GM19043 (cell line): ENCODE measurements at regions not wholly inside any gene's neighbourhood (a gene's known extent, or its start where the extent isn't known, plus 50 kb on each side); places are given as distances from the start of the nearest gene placed in this dataset.

Experiments used
- ATAC-seq: cut with Tn5 transposase; IDR thresholded peaks from one replicate; pipeline ENCODE4 v1.9.1; 2021; ENCODE audit warnings: low read depth; ENCODE audit not compliant: unreplicated experiment

DNA sequence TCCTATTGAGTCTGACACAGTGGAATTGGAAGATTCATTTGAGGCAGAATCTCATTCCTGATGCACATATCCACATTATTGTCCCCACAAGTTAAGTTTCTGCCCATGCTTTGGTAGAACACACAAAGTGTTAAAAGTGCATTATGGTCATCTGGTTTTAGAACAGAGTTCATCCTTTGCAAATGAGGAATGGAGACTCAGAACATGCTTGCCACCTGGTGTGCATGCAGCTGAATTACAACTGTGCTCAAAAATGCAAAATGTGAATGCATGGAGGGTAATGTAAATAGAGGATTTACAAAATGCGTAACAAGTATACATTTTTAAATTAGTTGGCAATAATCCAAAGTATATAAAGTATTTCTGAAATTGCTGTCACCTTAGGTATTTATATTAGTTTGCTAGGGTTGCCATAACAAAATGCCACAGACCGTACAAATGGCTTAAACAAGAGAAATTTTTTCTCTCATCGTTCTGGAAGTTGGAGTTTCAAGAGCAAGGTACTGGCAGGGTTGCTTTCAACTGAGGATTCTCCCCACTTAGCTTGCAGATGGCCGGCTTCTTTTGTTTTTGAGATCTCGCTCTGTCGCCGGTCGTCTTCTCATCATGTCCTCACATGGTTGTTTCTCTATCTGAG is 671.1 kb downstream of the TAF11L14 start:
- ATAC-seq: no peak

DNA sequence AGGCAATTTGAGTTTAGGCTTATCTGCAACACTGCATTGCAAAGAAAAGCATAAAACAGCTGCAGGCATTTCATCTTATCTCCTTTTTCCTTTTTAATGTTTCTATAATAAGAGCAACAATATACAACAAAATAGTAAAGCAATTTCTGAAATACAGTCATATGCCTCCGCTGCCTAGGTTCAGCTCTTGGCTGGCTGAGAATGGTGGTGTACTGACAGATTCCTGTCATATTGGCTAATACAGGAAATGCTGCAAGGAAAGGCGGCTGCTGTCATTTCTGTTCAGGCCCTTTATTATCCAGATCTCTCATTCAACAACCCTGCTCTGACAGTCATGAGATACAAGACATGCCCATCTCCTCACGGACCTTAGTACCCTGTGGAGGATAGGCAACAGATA is 677.0 kb downstream of the TAF11L14 start:
- ATAC-seq: no peak

DNA sequence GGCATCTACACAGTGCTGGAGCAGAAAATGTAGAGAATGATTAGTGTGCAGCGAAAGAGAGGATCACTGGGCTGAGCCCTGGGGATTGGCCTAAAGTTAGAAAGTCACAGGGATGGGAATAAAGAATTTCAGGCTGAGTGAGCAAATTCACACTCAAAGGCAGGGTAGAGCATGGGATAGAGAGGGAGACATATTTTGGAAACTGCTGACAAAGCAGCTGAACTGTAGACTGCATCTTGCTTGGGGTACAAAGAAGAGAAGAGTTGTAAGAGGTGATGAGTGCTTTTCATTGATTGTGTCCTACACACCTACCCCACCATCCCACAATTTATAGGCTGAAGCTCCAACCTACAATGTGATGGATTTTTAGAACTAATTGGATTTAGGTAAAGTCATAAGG is 677.8 kb downstream of the TAF11L14 start:
- no peak for ATAC-seq

DNA sequence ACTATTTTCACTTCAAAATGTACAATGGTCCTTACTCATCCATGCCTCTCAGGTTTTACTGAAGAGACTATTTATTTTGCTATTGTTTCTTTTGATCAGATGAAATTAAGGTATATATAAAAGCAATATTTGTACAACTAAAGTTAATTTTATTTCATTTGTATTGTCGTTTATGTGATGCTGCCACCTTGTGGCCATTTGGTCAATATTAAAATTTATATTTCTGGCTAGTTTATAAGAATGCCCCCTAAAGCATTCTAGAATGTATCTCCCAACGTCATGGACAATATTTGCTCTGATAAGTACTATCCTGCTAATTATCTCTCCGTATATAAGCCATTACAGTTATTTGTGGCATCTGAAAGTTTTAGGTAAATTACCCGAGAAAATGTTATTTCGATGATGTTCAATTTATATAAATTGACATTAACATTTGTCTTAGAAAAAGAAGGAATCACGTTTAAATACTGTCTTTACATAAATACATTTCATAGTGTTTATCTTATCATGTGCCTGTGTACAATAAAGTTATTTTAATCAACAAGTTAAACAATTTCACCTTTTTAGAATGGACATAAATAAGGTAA is 680.0 kb downstream of the TAF11L14 start:
- no peak for ATAC-seq

DNA sequence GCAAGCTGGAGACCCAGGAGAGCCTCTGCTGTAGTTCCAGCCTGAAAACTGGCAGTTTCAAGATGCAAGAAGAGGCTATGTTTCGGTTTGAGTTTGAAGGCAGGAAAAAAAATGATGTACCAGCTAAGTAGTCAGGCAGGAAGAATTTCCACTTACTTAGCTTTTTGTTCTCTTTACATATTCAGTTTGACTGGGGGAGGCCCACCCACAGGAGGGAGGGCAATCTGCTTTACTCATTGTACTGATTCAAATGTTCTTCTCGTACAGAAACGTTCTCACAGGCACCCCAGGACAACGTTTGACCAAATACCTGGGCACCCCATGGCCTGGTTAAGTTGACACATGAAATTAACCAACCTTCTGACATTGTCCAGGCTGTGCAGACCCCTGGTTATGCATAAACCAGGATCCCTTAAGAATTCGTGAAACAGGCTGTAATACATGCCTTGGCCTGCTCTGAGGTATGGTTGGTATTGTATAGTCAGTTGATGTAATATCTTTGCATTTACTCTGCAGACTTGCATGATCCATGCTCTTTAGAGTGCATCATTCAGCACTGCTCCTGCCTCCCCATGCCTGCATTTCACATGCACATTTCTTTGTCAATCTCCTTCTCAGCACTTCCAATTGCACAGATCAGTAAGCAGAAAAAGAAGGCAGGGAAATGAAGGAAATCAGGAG is 687.1 kb downstream of the TAF11L14 start:
- ATAC-seq: no peak

DNA sequence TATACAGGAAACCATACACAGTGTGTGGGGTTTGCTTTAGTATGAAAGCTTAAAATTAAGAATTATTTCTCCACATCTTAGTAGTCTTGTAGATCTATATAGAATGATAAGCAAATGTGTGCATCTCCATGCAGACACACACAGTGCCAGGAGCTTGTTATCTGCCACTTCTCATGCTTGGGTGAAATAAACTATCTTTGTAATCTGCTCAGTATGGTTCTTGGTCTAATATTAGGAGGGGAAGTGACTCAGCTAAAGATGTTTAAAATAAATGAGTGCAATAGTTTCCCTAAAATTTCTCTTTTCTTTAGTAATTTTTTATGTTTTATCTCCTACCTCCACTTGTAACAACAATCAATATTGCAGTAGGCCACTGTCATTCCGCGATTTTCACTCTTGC is 689.6 kb downstream of the TAF11L14 start:
- no peak for ATAC-seq

DNA sequence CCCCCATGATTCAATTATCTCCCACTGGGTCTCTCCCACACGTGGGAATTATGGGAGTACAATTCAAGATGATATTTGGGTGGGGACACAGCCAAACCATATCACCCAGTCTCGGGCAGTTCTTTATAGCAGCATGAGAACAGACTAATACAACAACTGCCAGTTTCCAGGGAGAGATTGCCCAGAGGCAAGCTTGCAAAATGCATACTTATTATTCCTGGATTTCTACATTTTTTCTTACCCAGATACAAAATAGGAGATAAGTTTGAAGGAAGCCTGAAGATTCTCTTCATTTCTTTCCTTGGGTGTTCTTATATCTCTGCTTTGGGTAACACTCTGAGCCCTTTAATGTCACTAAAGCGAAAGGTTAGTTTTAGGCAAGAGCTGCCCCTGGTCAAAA is 691.2 kb downstream of the TAF11L14 start:
- no peak for ATAC-seq

DNA sequence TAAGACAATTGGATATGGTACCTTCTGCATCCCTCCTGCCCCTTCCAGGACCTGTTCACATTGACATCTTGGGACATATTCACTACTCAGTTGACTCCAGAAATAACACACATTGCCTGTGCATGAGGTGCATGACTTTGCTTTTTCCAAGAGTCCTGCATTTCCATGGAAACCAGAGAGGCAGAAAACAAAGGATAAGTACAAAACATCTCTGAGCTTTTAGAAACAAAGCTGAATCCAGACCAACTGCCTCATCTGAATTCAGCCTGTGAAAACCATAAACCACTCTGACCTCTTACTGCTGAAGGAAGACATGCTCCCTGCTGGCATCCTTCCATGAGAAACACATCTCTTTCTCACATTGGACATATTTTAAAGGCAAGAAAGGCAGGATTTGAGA is 695.1 kb downstream of the TAF11L14 start:
- ATAC-seq: no peak

DNA sequence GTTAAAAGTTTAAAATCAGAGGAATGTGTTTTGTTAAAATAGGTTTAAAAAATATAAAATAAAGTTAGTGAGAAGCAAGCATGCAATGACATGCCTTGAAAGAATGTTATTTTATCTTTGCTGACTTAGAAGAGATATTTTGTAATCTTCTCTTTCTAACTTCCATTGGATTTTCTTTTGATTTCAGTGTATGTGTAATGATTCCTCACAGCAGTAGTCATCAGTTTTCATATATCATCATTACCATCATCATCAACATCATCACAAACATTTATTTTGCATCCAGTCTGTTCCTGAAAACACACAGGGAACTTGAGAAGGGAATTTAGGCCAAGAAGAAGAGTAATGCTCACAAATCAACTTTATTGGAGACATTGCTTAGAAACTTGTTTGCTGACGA is 699.6 kb downstream of the TAF11L14 start:
- no peak for ATAC-seq

DNA sequence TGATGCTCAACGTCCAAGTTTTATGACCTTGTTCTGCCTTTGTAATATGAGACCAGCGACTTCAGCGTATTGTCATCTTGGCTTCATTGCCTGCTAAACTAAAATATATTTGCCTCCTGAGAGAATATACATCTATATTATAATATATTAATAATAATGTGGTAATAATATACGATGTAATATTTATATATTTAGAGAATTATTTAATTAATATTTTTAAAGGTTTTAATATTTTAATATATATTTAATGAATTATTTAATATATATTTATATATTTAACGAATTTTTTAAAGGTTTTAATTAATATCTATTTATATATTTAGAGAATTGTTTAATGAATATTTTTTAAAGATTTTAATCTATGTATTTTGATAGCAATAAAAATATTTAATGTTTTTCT is 700.7 kb downstream of the TAF11L14 start:
- ATAC-seq: no peak

DNA sequence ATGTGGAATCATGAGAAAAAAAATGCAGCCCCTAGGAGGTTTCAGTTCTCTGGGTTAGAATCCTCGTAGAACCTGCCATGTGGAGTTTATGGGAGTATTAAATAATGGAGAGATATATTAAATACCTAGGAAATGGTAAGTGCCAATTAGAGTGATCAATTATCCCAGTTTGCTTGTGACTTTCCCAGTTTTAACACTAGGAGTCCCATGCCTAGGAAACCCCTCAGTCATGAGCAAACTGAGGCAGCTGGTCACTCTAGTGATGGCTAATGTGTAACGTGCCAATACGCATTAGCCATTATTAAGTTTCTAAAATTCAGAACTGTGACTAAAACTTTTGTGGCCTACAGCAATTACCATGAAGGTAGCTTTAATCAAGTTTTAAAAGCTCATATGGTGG is 720.6 kb downstream of the TAF11L14 start:
- no peak for ATAC-seq

DNA sequence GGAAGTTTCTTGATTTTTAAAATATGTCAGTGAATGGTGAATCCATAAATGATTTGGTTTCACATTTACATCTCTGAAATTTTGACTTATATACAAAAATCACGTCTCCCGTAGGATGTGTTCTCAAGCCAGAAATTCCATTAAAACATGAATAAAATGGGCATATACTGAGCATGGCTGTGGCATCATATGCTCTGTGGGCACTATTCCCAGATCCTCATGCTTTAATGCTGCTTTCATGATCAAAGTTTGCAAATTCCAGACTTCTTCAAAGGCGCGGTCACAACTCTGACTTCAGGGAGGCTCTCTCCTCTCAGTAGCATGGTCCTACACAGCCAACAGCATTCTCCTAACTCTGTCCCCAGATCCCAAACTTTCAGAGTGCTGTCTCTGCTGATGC is 723.2 kb downstream of the TAF11L14 start:
- ATAC-seq: no peak

DNA sequence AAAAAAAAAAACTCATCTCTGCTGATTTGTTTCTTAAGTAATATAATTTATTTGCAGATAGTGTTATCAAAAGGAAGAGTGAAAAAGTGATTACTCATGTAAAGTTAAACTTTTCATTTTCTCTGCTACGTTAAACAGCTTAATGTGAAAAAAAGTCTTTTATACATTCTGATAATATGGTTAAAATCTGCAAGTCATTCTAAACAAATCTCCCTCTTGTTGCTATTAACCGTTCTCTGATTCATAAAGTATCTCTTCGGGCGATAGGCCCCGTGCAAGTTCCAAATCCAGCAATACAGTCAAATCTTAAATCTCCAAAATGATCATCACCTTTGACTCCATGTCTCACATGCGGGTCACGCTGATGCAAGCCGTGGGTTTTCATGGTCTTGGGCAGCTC is 732.0 kb downstream of the TAF11L14 start:
- no peak for ATAC-seq

DNA sequence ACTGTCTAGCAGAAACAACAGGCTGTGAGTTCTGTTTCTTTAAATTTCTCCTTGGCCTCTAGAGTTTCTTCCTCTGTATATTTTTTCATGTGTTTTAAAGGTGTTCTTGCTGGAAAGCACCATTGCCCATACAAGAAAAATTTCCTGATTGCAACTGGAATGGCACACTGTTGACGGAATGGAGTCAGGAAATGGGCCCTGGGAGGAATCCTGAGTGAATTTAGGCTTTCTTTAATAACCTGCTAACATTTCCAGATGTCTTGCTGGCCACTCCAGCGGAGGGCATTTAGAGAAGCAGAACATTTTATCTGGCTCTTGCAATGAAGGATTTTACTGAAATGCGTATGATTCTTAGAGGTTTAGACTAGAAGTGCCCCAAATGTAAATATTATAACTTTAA is 736.3 kb downstream of the TAF11L14 start:
- ATAC-seq: no peak

DNA sequence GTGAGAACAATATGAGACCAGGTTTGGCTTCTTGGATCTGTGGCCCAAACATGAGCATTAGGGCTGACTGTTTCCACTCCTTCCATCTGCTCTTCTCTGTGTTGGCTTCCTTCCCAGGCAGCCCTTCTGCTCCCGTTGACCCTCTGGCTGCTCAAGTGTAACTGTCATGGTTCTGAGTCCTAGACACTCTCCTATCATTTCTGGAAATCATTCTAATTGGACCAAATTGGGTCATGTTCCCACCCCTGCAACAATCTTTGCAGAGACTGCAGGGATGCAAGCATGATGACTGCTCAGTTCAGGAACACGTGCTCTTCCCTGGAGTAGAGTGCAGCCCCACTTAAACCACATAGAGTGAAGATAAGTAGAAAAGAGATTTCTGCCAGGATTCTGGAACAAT is 741.4 kb downstream of the TAF11L14 start:
- ATAC-seq: no peak

DNA sequence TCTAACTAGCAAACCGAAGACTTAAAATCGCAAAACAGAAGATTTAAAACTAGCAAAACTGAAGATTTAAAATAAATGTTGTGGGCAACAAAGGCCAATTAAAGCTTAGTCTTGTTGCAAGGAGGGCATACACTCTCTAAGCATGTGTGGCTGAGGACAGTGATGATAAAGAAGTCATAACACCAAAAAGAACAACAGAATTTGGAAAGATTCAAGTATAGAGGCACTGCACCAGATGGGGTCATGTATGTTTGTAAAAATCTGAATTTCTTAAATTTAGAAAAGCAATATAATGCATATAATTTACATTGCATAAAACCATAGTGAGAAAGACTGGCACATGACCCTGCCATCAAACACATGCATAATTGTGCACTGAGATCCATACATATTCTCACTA is 743.8 kb downstream of the TAF11L14 start:
- no peak for ATAC-seq

DNA sequence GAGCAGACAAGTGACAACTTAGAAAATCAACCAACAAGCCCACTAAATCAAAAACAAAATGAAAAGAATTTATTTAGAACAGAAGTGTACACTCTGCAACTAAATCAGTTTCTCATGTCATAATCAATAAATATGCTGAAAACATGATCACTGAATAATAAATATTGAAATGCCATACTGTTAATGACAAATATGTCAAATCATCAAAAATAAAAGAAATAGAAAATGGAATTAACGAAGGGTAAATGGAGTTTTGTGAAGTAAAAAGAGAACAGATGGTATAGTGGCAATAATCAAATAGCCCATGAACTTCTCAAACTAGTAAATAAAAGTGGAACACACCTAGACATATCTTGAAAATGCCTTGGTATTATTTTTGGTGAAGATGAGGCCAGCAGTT is 744.9 kb downstream of the TAF11L14 start:
- ATAC-seq: no peak

DNA sequence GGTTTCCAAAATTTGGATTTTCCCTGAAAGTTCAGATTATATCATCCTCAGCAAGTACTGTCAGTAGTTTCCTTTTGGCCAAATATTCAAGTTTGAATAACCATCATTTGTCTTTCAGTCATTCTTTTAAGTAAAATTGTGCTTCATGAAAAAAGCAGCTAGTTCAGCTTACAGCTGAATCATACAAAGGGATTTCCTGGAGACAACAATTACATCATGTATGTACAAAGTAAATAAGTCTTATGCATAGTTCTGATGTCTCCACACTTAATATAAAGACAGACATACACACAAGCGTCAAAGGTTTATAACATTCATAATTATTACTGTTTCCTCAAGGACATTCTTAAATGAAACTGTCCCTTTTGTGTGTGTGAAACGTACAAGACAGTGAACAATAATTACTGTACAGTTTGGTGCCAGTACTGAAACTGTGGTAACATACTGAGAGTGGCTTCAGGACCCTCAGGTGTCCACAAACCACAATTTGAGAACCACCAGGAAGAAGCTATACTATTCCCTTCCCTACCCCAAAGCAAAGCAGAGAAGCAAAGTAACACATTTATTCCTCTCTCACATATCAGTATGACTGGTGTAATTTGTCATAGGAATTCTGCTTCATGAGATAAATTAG is 746.6 kb downstream of the TAF11L14 start:
- no peak for ATAC-seq

DNA sequence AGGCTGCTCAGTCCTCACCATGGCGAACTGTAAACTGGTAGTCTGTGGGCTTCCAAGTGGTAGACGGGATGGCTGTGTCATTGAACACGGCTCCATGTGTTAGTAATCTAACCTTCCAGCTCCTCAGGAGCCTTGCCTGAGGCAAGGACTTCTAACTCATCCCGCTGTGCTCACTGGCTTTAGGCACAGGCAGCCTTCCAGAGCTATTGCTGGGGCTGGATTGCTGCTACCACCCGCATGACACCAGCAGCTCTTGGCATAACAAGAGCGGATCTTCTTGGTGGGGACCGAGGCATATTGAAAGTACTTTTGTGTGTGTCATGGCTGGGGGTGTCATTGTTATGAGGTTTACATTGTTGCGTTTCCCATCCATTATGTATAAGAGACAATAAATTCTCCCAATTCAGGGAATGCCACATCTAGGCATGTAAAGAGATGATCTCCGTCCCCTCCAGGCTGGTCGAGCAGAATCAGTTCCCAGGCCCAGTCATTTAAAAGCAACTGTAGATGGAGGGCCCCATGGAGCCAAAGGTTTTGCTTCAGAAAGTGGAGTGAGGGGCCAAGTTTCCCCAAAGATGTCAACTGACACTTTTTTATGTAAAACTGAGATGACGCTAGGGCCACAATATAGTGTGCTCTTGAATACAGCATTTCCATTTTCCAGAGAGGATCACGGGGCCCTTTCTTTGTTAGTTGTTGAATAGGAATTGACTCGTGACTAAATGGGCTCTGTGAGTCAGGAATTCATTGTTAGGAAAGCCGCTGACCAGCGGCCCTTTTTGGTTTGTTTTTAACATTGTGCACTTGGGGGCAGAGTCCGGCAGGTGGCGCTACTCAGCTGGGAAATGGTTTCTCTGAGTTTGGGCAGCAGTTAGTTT is 759.5 kb downstream of the TAF11L14 start:
- peak; percentile 71 for ATAC-seq

DNA sequence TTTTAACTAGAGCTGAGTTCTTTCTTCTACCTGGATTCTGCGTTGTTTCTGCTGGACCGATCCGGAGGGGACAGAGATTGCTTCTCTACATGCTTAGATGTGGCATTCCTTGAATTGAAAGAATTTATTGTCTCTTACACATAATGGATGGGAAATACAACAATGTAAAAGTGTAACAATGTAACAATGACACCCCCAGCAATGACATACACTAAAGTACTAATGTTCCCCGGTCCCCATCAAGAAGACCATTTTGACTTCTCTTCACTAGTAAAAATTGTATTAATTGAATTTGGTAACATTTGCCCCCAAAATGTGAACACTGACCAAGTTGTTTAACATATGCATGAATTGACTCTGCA is 760.2 kb downstream of the TAF11L14 start:
- ATAC-seq: no peak
